HG02610 (cell line): ENCODE measurements at regions not wholly inside any gene's neighbourhood (a gene's known extent, or its start where the extent isn't known, plus 50 kb on each side); places are given as distances from the start of the nearest gene placed in this dataset.
A peak's percentile ranks its signal among the peaks of the same experiment; 100 is the strongest.
"Not testable (repeated sequence)": the region's sequence is repeated elsewhere in the genome, so short reads cannot be mapped to it uniquely, and the experiment has no call there.

Experiments used
- ATAC-seq: cut with Tn5 transposase; IDR thresholded peaks from one replicate; pipeline ENCODE4 v1.9.1; 2021; ENCODE audit warnings: mild to moderate bottlenecking, moderate library complexity; ENCODE audit not compliant: unreplicated experiment

GRCh38 chr1:31485166-31485565, 72.2 kb downstream of the SERINC2 start:
- ATAC-seq: no peak

- no peak for ATAC-seq
These were observed 74.1 kb downstream of the SERINC2 start for GRCh38 chr1:31487143-31487542.

- ATAC-seq: no peak
These were observed 74.8 kb downstream of the SERINC2 start for GRCh38 chr1:31487721-31488293.

- ATAC-seq: no peak
These were observed 75.5 kb downstream of the SERINC2 start for GRCh38 chr1:31488528-31488927.

GRCh38 chr1:31489575-31489974, 76.6 kb downstream of the SERINC2 start:
- not testable (repeated sequence) for ATAC-seq

GRCh38 chr1:31490596-31490995, 77.6 kb downstream of the SERINC2 start:
- not testable (repeated sequence) for ATAC-seq

GRCh38 chr1:31495351-31495750, 81.0 kb upstream of the TINAGL1 start:
- not testable (repeated sequence) for ATAC-seq

GRCh38 chr1:31495770-31496169, 80.5 kb upstream of the TINAGL1 start:
- not testable (repeated sequence) for ATAC-seq

GRCh38 chr1:31497601-31498000, 78.7 kb upstream of the TINAGL1 start:
- no peak for ATAC-seq

- no peak for ATAC-seq
These were observed 77.8 kb upstream of the TINAGL1 start for GRCh38 chr1:31498376-31499040.

- ATAC-seq: no peak
These were observed 74.8 kb upstream of the TINAGL1 start for GRCh38 chr1:31501505-31501904.

GRCh38 chr1:31502253-31502652, 74.1 kb upstream of the TINAGL1 start:
- ATAC-seq: no peak

GRCh38 chr1:31502926-31503511, 73.3 kb upstream of the TINAGL1 start:
- no peak for ATAC-seq

GRCh38 chr1:31503570-31503969, 72.7 kb upstream of the TINAGL1 start:
- no peak for ATAC-seq

- no peak for ATAC-seq
These were observed 72.3 kb upstream of the TINAGL1 start for GRCh38 chr1:31504001-31504400.

- ATAC-seq: peak; percentile 31
These were observed 70.3 kb upstream of the TINAGL1 start for GRCh38 chr1:31505911-31506497.

GRCh38 chr1:31507221-31507620, 69.1 kb upstream of the TINAGL1 start:
- ATAC-seq: no peak

GRCh38 chr1:31507676-31508530, 68.4 kb upstream of the TINAGL1 start:
- no peak for ATAC-seq

GRCh38 chr1:31509124-31510072, 66.9 kb upstream of the TINAGL1 start:
- ATAC-seq: no peak

GRCh38 chr1:31510304-31510703, 66.0 kb upstream of the TINAGL1 start:
- ATAC-seq: no peak
